Kidney (tissue), 13 donors: ENCODE measurements at regions not wholly inside any gene's neighbourhood (a gene's known extent, or its start where the extent isn't known, plus 50 kb on each side); places are given as distances from the start of the nearest gene placed in this dataset.

Experiments used
- DNase-seq, 5 donors: peaks; one replicate each; pipeline ENCODE4 v3.0.0-alpha.2; 2013 to 2020
- FAIRE-seq: peaks from 2 replicates; lab custom pipeline; 2012; peaks lifted over from hg19 to GRCh38; lab: Jason Lieb, UNC
- H3K27ac ChIP-seq, 2 donors: one replicate each; pipeline ENCODE4 v1.7.0; 2013; ENCODE audit warnings: low read depth in 2 of 2, low read length in 2 of 2, inconsistent platforms in 1 of 2
- H3K27me3 ChIP-seq: one replicate; pipeline ENCODE4 v1.7.1; 2013; ENCODE audit warnings: low read length, inconsistent platforms; ENCODE audit not compliant: control insufficient read depth, insufficient read depth
- H3K36me3 ChIP-seq, 3 donors: one replicate each; pipeline versions ENCODE4 v1.7.0 to v1.7.1; 2013; ENCODE audit warnings: low read length in 3 of 3, control low read depth in 1 of 3, inconsistent platforms in 1 of 3; ENCODE audit not compliant: insufficient read depth in 3 of 3, control insufficient read depth in 2 of 3
- H3K4me1 ChIP-seq, 3 donors: one replicate each; pipeline versions ENCODE4 v1.7.0 to v1.7.1; 2013; ENCODE audit warnings: low read length in 3 of 3, inconsistent platforms in 1 of 3, low read depth in 1 of 3; ENCODE audit not compliant: control insufficient read depth in 2 of 3, insufficient read depth in 2 of 3
- H3K4me3 ChIP-seq, 3 donors: one replicate each; pipeline versions ENCODE4 v1.7.0 to v1.8.1; 2013; ENCODE audit warnings: low read length in 3 of 3, control low read depth in 1 of 3, inconsistent platforms in 1 of 3
- H3K9ac ChIP-seq, 3 donors: one replicate each; pipeline versions ENCODE4 v1.7.0 to v1.7.1; 2013; ENCODE audit warnings: low read length in 3 of 3, control low read depth in 1 of 3, inconsistent platforms in 1 of 3
- H3K9me3 ChIP-seq, 3 donors: one replicate each; pipeline versions ENCODE4 v1.7.0 to v1.7.1; 2013; ENCODE audit warnings: low read length in 3 of 3, control low read depth in 1 of 3, inconsistent platforms in 1 of 3; ENCODE audit not compliant: control insufficient read depth in 2 of 3, insufficient read depth in 1 of 3
- intact Hi-C: fragments of 100-400 bp; cut with DNase I; formaldehyde crosslinking; loops from one replicate; pipeline ENCODE4 v1.11.1; 2022
- TF ChIP-seq, protein P1 (sequence below): IDR thresholded peaks from 3 replicates; pipeline ENCODE4 v1.5.1; 2012; ENCODE audit warnings: mild to moderate bottlenecking, moderate library complexity, borderline replicate concordance; ENCODE audit not compliant: insufficient read depth; ENCODE audit errors: extremely low read depth
- donor health status: control.
- donor health status: control.
- donor health status: control.
- donor health status: control.
- donor health status: control.
- donor health status: DM: yes; HTN: yes; CAD: no.
- donor health status: Normal renal cell carcinoma (clear cell type).

DNA sequence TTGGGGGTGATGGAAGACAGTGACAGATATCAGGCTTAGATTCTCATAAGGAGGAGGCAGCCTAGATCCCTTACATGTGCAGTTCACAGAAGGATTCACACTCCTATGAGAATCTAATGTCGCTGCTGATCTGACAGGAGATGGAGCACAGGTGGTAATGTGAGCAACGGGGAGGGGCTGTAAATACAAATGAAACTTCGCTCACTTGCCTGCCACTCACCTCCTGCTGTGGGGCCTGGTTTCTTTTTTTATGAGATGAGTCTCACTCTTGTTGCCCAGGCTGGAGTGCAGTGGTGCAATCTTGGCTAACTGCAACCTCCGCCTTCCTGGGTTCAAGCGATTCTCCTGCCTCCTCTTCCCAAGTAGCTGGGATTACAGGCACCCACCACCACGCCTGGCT is 258.6 kb downstream of the EN1 start:
- FAIRE-seq (no peak), DNase-seq (peak in 3 of 5 donors; percentile 22 to 32 (median 24))
- Histone ChIP-seq H3K27me3 (no peaks in the 10 kb centered on the region), H3K4me1 (no peaks in the 10 kb centered on the region), H3K9ac (no peak overlapping the region), H3K9me3 (no peaks in the 10 kb centered on the region), H3K27ac (no peak overlapping the region), H3K36me3 (no peaks in the 10 kb centered on the region), H3K4me3 (no peak overlapping the region)
- TF ChIP-seq, protein P1, sequence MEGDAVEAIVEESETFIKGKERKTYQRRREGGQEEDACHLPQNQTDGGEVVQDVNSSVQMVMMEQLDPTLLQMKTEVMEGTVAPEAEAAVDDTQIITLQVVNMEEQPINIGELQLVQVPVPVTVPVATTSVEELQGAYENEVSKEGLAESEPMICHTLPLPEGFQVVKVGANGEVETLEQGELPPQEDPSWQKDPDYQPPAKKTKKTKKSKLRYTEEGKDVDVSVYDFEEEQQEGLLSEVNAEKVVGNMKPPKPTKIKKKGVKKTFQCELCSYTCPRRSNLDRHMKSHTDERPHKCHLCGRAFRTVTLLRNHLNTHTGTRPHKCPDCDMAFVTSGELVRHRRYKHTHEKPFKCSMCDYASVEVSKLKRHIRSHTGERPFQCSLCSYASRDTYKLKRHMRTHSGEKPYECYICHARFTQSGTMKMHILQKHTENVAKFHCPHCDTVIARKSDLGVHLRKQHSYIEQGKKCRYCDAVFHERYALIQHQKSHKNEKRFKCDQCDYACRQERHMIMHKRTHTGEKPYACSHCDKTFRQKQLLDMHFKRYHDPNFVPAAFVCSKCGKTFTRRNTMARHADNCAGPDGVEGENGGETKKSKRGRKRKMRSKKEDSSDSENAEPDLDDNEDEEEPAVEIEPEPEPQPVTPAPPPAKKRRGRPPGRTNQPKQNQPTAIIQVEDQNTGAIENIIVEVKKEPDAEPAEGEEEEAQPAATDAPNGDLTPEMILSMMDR, result no peak
- intact Hi-C loops, result no loop called here

DNA sequence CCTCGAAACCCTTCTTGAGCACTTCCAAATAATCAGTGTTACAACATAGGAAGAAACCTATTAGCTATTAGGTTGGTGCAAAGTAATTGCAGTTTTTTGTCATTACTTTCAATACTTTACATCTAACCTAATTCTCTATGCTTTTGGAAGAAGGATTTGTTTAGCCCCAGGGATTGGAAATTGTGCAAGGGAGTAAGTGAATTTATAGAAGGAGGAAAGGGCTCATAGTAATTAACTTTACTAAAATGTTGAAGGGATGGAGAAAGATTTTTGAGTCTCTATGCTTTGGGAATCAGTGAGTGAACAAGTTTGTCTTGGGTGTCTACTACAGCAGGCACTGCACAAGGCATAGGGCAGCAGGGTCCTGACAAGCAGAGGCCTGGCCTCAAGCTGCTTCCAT is 261.1 kb downstream of the EN1 start:
- Histone ChIP-seq H3K9me3 (no peaks in the 10 kb centered on the region), H3K36me3 (no peaks in the 10 kb centered on the region), H3K9ac (no peak overlapping the region), H3K4me3 (no peak overlapping the region), H3K27me3 (no peaks in the 10 kb centered on the region), H3K27ac (no peak overlapping the region), H3K4me1 (no peaks in the 10 kb centered on the region)
- FAIRE-seq (no peak), DNase-seq (no peak)
- TF ChIP-seq, protein P1, result no peak
- intact Hi-C loops, result no loop called here

DNA sequence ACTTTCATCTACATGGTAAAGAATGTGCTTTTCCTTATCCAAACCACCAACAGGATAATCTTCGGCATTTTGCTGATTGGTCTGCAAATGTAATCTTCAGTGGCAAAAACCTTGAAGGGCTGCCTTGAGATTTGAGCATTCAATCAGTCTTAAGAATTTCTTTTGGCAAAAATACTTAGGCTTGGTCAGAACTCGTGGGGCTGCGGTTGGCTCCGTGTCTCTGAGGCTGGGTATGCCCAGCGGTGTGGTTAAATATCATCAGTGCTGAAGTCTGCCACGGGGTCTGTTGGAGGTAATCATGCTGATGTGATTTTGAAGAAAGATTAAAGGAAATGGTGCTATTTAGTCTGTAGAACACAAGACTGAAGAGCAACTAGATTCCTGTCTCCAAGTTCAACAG is 262.6 kb downstream of the EN1 start:
- FAIRE-seq, result no peak
- Histone ChIP-seq H3K4me3 (no peak overlapping the region), H3K27me3 (no peaks in the 10 kb centered on the region), H3K36me3 (no peaks in the 10 kb centered on the region), H3K9me3 (no peaks in the 10 kb centered on the region), H3K27ac (no peak overlapping the region), H3K9ac (no peak overlapping the region), H3K4me1 (no peaks in the 10 kb centered on the region)
- DNase-seq, result no peak
- TF ChIP-seq, protein P1, result no peak
- intact Hi-C loops, result no loop called here
